Non-pigmented ciliary epithelial cell (primary cell): ENCODE measurements at regions not wholly inside any gene's neighbourhood (a gene's known extent, or its start where the extent isn't known, plus 50 kb on each side); places are given as distances from the start of the nearest gene placed in this dataset.
A peak's percentile ranks its signal among the peaks of the same experiment; 100 is the strongest.

Experiments used
- DNase-seq: peaks from one replicate; pipeline ENCODE4 v3.0.0-alpha.2; 2010; ENCODE audit warnings: low read depth

DNA sequence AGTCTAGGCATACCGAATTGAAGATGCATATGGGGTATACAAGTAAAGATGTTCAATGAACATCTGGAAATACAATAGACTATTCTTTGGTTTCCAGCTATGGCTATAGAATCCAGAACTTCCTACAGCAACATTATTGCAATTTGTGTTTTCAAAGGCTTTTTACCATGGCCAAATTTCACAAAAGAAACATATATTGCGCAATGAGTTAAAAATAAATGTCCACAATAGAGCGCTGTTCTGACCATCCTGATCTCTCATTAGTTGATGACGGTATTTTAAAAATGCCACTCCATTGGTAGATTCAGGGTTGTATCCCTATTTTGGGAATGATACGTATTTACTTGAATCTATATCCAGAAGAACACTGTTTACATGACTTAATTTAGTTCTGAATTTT, 139.2 kb downstream of the LINC00632 start:
- no peak for DNase-seq

DNA sequence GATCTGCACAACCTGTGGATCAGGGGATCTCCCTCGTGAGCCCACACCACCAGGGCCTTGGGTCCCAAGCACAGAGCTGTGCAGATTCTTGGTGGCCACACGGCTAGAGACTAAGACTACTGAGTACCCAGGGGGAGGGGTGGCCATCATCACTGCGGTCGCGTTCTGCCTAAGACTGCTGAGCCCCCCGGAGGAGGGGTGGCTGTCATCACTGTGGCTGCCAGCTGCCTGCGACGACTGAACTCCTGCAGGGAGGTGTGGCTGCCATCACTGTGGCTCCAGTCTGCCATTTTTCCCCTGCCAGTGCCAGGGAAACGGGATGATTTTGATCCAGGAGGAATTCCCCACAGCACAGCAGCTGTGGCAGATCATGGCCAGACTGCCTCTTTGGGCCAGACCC, 141.7 kb upstream of the SPANXB1 start:
- no peak for DNase-seq

DNA sequence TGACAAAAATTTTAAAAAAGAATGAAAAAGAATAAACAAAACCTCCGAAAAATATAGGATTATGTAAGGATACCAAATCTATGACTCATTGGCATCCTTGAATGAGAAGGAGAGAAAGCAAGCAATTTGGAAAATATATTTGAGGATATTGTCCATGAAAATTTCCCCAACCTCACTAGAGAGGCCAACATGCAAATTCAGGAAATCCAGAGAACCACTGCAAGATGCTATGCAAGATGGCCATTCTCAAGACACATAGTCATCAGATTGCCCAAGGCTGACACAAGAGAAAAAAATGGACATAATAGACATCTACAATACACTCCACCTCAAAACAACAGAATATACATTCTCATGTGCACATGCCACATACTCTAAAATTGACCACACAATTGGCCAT, 135.9 kb upstream of the SPANXB1 start:
- no peak for DNase-seq

DNA sequence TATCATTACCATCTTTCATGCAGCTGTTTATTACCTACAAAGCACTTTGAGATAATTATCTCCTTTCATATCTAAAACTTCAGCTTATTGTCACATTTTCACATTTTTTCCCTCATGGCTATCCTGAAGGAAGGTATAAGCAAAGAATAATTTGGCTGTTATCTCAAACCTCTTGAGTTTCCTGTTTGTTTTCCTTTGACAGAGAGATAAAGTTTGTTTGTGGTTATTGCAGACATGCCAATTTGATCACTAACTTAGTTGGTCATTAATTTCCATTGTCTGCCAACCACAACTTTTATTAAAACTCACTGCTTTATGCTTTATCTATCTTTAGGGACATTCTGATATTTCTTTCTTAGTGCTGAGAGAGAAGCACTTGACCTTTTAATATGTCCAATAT, 89.8 kb upstream of the SPANXB1 start:
- no peak for DNase-seq

DNA sequence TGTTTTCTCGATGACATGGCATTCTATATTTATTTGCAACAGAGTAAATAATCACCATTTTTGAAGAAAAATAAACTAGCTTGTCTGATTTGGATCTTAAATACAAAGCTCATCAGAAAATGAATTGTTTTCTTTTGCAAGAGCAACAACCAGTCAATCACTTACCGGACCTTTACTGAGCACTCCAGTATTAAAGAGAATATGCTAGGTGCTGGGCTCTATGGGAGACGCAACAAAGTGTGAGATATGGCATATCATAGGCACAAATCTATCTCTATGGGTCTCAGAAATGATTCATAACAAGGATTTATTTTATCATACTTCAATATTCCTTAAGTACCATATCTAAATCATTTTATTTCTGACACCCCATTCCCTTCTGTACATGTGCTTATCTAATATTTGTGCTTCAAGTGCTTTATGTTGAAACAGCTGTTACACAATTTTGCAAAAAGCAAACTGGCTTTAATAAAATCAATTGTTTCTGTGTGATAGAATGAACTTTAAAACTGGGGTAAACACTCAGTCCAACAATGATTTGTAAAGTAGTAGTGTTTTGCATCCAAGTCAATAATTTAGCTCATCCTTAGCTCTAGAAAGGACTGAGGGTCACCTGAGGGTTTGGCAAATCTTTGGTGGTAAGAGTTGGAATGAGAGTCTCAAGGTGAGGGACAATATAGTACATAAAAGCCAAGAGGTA, 88.4 kb upstream of the SPANXB1 start:
- no peak for DNase-seq

DNA sequence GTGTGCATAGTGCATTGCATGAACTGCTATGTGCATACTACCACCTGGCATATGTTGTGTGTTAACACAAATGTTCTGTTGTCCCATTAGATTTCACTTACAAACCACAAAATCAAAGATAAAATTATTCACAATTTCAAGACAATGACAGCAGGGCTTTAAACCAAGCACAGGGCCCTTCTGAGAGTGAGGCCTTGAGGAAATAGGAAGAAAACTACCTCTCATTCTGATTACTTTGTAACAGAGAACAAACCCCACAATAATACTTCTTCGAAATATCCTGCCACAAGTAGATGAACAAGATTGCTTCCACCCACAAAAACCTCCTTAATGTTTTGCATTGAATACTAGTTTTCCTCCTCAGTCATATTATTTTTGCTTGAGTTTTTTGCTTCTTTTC, 85.5 kb upstream of the SPANXB1 start:
- no peak for DNase-seq

DNA sequence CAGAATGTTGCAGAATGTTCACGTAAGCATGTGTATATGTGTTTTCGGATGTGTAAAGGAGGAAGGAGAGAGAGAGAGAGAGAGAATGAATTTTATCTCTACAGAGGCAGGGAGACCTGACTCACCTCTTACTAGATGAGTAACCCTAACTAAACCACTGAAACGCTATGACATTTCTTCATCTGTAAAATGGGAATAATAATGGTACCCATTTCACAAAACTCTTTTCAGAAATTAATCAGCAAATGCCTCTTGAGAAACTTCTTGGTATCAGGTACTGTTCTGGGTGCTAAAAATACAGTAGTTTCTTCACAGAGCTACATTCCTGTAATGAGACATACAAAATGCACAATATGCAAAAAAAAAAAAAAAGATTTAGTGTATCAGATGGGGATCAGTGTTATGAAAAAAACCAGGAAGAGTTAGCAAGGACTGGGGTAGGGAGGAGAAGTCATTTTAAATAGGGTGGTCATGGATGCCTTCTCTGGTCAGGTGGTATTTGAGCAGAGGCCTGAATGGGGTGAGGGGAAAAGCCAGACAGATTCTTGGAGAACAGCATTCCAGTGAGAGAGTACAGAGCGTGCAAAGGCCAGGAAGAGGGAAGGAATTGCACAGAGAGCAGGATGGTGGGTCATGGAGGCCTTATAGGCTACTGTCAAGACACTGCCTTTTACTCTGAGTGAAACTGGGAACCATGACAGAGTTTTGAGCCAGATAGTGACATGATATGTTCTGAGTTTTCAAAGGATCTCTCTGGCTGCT, 84.9 kb upstream of the SPANXB1 start:
- no peak for DNase-seq

DNA sequence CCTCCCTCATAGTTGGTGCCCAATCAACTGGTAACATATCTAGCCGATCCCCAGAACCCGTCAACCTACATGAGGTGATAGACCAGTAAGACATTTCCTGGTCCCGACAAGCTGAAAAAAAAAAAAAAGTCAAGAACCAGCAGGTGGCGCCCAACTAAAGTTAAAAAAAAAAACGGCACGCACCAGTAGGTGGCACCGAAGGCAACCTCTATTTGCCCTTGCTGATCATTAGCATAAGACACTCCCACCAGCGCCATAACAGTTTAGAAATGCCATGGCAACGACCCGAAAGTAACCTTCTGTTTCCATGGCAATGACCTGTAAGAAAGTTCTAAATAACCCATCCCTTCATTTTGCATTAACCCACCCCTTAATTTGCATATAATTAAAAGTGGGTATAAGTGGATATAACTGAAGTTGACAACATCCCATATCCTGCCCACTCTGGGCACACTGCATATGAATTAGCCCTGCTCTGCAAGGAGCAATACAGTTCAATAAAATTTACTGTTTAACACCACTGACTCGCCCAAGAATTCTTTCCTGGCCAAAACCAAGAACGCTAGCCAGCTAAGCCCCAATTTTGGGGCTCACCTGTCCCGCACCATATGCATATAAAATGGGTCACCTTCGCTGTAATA, 83.9 kb upstream of the SPANXB1 start:
- DNase-seq = peak; percentile 17

DNA sequence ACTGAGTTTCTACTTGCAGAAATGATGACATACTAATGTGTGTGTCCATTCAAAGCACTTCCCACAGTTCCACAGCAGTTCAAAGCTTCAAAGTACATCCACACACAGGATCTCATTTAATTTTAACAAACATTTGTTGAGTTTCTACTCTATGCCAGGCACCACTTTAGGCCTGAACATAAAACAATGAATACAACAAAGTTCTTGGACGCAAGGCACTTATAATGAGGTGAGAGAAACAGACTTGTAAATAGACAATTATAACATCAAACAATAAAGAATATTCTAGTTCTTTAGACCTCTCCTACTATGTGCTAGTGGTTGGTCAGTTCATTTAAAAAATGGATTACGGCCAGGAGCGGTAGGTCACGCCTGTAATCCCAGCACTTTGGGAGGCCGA, 82.0 kb upstream of the SPANXB1 start:
- DNase-seq = no peak

DNA sequence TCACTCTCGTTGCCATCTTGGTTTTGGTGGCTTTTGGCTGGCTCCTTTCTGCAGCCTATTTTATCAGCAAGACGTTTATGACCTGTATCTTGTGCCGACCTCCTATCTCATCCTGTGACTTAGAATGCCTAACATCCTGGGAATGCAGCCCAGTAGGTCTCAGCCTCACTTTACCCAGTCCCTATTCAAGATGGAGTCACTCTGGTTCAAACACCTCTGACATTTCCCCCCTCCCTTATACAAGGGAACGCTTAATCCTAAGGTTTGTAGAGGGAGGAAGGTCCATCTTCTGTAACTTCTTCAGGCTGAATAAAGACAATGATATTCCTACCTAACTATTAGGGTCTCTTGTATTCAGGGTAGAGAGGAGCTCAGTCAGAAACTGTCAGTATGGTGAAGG, 79.3 kb upstream of the SPANXB1 start:
- DNase-seq = no peak

DNA sequence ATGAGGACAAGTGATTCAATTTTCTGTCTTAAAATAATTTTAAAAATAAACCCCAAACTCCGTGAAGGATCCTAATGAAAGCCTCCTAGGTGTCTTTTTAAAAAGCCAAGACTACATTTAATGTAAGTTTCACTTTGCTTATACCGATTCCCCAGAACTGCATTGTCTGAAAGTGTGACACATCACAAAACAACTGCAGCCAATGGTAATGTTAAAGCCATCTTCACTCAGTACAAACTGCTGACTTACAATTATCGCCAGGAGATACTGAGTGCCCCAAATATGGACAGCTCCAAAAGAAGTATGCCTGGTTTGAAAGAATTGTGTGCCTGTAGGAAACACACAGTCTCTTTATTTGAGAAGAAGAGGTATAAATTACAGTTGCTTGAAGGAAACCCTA, 73.7 kb upstream of the SPANXB1 start:
- DNase-seq = no peak

DNA sequence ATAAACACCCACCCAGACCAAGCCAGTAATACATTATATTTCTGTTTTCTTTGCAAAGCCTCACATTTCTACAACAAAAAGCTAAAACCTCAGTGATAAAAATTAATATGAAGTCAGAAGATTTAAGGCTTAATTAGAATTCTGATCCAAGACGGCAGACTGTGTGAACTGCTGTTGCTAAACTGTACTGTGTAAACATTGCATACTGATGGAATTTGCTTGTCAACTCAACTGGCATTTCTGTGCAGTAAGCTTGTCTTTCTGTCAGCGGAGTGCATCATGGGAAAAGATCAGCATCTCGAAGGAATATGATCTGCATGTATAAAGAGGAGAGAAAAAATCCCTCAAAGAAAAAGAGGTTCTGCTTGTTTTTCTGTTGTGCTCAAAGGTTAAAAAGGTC, 69.4 kb upstream of the SPANXB1 start:
- no peak for DNase-seq

DNA sequence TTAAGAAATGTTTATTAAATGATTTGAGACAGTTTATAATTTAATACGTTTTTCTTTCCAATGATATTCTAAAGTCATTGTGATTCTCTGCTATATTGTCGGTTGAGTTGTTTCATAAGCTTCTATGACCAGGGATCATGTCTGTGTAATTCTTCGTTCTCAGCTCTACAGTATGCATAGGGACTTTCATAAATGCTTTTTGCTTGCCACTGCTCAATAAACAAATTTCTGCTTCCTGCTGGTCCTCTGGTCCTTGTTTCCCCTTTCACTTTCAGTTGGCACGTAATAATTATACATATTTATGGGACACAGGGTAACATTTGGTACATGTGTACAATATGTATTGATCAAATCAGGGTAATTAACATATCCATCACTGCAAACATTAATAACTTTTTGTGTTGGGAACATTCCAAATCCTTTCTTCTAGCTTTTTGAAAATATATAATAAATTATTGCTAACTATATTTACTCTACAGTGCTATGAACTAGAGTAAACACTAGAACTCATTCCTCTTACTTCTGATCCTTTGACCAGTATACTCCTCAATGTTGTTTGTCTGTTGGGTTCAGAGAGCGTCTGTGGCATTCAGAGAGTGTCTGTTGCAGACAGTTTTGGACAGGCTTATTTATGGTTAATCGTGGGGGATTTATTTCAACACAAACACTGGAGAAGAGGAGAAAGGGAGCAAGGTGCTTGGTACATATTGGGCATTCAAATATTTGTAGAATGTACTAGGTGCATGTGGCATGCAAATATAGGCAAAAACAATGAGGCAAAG, 68.3 kb upstream of the SPANXB1 start:
- DNase-seq = no peak

DNA sequence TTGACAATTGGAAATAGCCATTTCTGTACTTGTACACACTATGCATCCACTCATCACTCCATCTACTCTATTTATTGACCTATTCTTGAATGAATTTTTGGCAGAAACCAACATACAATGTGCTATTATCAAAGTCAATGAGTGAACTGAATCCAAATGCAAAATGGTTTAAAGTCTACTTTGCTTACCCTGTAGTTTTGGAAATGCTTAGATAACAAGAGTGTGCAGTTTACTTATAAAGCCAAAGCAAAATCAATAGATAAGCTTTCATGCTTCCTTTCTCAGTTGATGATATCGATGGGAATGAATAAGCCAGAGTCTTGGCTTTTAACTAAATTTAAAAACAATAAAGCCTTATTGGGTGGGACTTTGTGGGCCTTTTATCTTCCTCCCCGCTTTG, 58.9 kb upstream of the SPANXB1 start:
- no peak for DNase-seq

DNA sequence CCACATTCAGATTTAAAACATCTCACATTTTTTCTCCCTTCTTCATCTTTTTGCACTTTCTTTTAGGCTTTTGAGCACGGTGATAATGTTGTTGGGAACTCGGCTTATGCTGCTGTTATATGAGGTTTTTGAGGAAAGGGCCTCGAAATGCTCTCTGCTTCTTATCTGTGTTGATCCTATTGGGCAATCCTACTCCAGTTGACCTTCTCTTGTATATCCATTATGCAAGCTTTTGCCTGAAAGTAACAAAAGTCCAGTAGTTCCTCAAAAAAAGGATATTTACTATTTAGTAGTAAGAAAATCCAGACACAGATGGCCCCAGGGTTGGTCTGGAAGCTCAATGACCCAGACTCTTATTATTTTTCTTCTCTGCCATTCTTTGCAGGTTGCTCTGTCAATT, 57.7 kb upstream of the SPANXB1 start:
- DNase-seq = no peak

DNA sequence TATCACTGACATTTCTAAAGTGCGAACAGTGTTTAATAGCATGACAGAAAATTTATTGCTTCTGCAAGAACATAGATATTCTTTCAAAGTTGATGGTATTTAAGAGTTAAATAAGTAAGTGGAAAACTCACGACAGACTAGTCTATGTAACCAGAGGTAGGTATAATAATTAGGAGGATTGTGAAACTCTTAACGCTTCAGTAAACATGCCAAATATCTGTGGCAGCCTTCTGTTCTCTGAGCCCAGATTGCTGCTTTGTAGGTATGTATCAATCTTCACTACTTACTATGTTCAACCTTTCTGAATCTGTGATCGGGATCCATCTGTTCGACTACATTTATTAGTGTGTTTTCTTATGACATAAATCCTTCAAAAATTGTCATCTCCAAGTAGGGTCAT, 53.6 kb upstream of the SPANXB1 start:
- no peak for DNase-seq

DNA sequence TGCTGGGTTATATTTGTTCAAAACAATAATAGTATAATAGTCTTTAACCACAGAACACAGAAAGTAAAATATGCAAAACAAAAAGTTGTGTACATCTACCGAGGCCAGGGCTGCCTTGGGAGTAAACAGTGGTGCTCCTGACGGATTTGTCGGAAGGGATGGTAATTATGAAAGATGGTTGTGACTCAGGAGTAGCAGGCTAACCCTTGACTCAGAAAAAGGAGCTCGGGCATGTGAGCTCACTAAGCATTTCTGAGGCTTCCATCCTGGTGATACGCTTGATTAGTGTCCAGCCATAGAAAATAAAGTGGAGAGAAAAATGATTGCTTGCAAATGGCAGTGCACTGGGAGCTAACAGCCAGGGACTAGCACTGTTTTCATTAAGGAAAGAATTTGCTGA, 53.2 kb upstream of the SPANXB1 start:
- DNase-seq = no peak
